ENCODE measurements at regions not wholly inside any gene's neighbourhood (a gene's known extent, or its start where the extent isn't known, plus 50 kb on each side); places are given as distances from the start of the nearest gene placed in this dataset.

DNA sequence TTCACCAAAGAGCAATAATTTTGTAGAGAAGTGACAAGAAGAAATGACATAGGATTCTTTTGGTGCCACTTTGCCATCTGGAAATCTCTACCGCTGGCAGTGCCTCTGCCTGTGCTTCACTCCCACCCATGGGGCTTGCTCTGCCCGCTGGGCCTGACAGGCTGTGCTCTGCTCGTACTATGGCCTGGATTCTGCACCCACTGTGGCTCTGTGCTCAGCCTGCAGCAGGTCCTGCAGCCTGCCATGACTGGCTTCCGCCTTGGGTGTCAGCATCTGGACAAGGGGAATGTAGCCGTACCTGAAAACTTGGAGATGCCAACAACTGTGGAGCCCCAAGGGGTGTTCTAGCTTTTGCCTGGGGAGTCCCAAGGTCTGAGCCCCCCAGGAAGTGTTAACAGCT, 792.3 kb downstream of the CDH8 start:
- TF ChIP-seq KDM1A (CRISPR knock-in tag; IDR thresholded peaks at IDR 0.05), result no peak
- TF ChIP-seq GTF3A (CRISPR knock-in tag; conservative IDR thresholded peaks at IDR 0.05), result no peak
- no peak for TF ChIP-seq POLR2AphosphoS5 (IDR thresholded peaks at IDR 0.05; ENCODE audit: low read depth, low read length)
- no peak for TF ChIP-seq ZNF331 (CRISPR knock-in tag; IDR thresholded peaks at IDR 0.05)
- no peak for TF ChIP-seq FOXM1 (CRISPR knock-in tag; IDR thresholded peaks at IDR 0.05)
- TF ChIP-seq ZNF34 (CRISPR knock-in tag; IDR thresholded peaks at IDR 0.05; ENCODE audit: borderline replicate concordance), result no peak
- TF ChIP-seq ZNF263 (CRISPR knock-in tag; IDR thresholded peaks at IDR 0.05), result no peak
- TF ChIP-seq PAF1 (CRISPR knock-in tag; IDR thresholded peaks at IDR 0.05), result no peak
- TF ChIP-seq, protein P1, sequence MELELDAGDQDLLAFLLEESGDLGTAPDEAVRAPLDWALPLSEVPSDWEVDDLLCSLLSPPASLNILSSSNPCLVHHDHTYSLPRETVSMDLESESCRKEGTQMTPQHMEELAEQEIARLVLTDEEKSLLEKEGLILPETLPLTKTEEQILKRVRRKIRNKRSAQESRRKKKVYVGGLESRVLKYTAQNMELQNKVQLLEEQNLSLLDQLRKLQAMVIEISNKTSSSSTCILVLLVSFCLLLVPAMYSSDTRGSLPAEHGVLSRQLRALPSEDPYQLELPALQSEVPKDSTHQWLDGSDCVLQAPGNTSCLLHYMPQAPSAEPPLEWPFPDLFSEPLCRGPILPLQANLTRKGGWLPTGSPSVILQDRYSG (CRISPR knock-in tag; IDR thresholded peaks at IDR 0.05), result no peak
- TF ChIP-seq TCF7 (IDR thresholded peaks at IDR 0.05; ENCODE audit: low read depth), result no peak
- TF ChIP-seq POLR2A (IDR thresholded peaks at IDR 0.05; ENCODE audit: insufficient read depth in 1 of 2, low read depth in 2 of 2, low read length in 2 of 2), result no peak
- TF ChIP-seq, protein P2, sequence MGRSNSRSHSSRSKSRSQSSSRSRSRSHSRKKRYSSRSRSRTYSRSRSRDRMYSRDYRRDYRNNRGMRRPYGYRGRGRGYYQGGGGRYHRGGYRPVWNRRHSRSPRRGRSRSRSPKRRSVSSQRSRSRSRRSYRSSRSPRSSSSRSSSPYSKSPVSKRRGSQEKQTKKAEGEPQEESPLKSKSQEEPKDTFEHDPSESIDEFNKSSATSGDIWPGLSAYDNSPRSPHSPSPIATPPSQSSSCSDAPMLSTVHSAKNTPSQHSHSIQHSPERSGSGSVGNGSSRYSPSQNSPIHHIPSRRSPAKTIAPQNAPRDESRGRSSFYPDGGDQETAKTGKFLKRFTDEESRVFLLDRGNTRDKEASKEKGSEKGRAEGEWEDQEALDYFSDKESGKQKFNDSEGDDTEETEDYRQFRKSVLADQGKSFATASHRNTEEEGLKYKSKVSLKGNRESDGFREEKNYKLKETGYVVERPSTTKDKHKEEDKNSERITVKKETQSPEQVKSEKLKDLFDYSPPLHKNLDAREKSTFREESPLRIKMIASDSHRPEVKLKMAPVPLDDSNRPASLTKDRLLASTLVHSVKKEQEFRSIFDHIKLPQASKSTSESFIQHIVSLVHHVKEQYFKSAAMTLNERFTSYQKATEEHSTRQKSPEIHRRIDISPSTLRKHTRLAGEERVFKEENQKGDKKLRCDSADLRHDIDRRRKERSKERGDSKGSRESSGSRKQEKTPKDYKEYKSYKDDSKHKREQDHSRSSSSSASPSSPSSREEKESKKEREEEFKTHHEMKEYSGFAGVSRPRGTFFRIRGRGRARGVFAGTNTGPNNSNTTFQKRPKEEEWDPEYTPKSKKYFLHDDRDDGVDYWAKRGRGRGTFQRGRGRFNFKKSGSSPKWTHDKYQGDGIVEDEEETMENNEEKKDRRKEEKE (IDR thresholded peaks at IDR 0.05), result no peak

All from HepG2 (cell line).